GM19455 (cell line): ENCODE measurements at regions not wholly inside any gene's neighbourhood (a gene's known extent, or its start where the extent isn't known, plus 50 kb on each side); places are given as distances from the start of the nearest gene placed in this dataset.

Source experiments
- ATAC-seq: cut with Tn5 transposase; IDR thresholded peaks from one replicate; pipeline ENCODE4 v1.9.1; 2021; ENCODE audit not compliant: unreplicated experiment

DNA sequence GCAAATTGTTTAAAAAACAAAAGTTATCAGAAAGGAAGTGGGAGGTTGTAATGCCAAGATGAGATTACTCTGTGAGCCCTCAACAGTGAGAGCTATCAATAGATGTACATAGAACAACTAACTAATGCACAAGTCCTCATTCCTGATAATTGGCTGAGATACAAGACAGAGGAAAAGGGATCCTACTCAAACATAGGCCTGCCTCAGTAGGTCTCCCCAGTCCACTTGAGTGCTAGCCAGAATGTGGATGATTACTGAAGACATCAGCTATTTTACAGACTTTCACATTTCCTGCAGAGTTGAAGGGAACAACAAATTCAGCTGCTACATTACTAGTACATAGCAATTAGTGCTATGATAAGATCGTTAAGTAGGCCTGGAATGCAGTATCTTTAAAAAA is 981.9 kb downstream of the TUSC7 start:
- no peak for ATAC-seq

DNA sequence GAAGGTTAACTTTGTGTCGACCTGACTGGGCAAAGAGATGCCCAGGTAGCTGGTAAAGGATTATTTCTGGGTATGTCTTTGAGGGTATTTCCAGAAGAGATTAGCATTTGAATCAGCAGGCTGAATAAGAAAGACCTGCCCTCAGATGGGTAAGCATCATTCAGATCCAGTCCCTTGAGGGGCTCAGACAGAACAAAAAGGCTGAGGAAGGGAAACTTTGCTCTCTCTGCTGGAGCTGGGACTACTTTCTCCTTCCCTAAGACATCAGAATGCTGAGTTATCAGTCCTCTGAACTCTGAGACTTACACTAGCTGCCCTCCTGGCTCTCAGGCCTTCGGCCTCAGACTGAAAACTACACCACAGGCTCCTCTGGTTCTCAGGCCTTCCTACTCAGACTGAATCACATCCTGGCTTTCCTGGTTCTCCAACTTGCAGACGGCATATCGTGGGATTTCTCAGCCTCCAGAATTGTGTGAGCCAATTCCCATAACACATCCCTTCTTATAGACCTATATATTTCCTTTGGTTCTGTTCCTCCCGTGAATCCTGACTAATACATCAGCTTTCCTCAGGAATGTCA is 982.9 kb downstream of the TUSC7 start:
- no peak for ATAC-seq

DNA sequence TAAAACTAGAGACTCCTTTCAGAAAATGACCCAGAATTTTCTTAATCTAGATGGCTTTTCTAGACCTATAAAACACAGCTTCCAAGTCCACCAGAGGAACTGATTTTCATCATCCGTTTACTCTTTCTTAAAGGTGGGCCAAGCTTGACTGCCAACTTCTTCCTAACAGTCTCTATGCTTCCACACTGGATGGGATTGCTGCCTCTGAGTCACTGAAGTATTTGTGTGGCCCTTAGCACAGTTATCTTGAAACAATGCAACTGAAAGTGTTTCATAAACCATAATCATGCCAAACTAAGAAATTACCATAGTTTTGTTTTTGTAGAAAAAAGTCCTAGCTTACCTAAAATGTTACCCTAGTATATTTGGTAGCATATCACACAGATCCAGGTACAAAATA is 985.7 kb downstream of the TUSC7 start:
- no peak for ATAC-seq

DNA sequence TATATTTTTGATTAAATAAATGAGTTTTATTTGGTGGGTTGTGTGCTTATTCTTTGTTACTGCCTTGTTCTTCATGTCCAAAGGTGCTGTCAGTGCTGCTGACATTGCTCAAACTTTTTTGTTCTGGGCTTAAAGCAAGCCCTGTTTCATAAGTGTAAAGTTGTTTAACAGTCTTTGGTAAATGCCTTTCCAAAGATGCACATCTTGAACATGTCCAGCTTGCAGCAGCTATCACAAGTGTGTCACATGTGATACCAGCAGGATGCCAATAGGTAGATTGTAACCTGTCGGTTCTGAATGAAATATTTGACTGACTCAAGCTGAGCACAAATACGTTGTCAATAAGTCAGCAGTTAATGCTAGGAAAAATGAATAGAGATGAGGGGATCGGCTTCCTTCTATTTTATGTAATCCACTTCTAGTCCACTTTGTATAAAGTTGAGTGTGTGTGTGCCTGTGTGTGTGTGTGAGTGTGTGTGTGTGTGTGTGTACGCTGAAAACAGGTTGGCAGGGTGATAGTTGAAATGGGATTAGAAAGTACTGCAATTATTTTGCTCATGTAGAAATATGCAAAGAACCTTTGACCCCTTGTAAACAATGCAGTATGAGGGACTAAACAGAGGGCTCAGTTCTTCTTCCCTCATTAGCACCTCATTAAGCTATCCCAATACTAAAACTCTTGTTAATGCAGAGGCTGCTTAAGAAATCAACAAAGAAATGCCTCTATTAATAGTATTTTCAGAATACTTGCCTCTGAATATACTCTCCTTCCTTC is 986.5 kb downstream of the TUSC7 start:
- ATAC-seq, result no peak

DNA sequence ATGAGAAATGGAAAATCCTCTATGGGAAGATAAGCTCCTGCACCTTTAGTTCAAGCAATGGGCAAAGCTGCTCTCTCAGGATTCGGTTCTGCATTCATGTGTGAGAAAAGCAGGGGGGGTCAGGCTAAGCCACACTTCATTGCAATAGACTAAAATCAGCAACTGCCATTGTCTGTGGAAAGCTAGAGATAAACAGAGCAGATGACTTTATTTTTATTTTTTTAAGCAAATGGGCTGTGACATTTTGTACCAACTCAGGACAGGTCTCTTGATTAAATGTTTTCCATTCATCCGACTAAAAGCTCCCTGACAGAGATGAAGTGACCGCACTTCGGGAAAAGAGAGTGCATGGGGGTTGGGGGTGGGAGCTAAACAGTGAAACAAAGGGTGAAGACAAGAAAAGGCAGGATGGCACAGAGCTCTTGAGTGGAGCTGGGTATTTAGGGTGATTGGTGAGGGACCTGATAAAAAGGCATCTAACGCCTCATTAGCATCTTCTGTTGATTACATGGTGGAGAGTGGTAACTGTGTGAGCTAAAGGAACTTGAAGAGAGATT is 987.4 kb downstream of the TUSC7 start:
- no peak for ATAC-seq

DNA sequence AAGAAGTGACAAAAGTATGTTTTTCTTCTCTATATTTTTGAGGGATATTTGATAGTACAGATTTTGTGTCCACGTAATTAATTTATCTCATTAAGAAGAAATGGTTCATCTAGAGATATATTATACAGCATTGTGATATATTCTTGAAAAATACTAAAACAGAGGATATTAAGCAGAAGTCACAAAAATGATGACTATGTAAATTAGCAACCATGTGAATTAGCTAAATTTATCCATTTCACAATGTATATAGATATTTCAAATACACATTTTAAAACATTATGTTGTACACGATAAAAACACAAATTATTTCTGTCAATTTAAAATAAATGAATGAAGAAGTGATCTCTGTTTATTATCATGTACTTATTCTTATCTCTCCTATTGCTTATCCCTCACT is 989.5 kb downstream of the TUSC7 start:
- ATAC-seq, result no peak

DNA sequence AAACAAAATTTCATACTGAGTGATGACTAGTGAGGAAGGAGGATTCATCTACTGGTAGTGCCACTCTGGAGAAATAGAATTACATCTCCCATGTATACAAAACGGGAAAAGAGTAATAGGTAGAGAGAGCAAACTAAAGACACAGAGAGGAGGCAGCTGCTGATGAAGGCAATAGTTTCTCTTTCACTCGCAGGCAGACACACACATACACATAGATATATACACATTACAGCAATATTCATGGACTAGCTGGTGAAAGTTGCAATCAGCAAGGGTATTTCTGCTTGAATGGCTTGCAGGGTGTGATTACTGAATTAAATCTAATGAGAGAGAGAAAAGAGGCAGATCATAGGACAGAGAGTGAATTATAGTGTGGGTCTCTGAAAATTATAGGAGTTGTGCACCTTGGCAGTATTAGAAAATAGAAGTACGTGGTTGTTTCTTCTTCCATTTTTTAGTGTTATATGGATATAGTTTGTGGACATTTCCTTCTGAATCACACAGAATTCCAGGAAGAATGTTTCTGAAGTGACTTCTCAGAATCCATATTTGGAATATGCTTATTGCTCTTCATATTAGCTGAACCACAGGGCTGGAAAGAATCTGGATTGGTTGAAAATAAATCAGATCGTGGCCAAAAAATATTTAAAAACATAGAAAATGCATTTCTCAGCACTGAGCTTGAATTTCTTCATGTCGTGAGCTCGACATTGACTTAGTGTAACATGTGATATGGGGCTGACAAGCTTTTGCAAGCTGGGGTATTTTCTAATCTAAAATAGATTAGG is 991.2 kb downstream of the TUSC7 start:
- ATAC-seq, result no peak

DNA sequence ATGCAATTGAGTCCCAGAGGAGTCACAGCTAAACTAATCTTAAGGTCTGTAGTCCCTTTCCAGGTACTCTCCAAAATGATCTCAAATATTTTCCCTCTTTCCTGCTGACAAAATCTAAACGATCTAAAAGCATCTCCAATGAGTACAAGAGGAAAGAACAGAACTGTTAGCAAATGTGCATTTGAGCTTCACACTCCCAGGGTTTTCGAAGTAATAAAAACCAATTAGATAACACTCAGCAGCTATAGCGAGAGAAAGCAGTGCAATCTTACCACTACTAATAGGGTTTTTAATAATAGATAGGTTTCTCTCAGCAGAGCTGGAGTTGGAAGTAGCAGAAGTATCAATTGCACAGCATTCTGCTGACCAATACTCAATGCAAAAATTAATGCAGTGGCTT is 995.4 kb downstream of the TUSC7 start:
- no peak for ATAC-seq

DNA sequence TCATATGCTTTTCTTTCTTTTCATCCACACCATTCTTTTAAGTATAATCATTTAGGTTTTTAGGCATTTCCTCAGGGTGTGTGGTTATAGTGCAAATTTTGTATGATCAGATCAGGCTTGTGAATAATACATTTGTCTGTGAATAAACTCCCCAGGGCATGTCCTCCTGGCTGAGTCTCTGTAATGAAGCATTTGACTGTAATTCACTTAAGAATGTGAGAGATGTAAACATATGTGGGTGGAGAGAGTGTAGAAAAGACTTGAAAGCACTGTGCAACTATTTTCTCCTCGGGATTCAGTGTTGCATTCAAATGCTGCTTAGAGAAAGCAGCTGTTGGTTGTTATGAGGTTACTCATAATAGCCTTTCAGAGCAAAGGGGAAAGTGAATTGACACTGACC is 996.5 kb downstream of the TUSC7 start:
- ATAC-seq, result no peak

DNA sequence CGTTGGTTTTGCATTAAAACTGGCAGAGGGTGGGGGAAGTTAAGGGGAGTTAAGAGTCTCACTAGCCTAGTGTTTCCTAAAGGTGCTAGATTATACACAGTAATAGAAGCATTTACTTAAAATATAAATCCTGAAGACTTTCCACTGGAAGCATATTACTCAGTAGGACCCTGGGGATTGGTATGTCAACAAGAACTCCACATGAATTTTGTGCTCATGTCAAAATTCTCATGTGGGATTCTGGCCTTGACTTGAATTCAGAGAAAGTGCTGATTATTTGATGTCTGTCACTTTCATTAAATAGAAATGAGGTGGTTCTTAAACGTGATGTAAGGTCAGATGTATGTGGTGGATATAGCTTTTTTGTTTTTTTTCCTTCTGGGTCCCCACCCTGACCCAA is 997.2 kb downstream of the TUSC7 start:
- ATAC-seq, result no peak

DNA sequence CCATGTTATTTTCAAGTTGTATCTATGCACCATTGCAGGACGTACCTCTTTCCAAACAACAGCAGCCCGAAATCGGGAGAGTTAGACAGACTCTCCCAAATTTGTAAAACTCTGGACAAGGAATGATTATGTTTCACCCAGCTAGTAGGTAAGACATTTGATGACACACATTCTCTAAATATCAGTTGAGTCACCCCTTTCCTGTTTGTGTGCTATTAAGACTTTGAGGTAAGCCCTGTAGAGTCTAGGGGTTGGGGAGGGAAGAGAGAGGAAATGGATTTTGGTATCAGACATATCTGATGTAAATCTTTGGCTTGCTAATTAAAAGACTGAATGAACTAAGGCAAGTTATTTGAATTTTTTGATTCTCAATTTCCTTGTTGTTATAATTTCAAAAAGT is 999.0 kb downstream of the TUSC7 start:
- ATAC-seq, result no peak

DNA sequence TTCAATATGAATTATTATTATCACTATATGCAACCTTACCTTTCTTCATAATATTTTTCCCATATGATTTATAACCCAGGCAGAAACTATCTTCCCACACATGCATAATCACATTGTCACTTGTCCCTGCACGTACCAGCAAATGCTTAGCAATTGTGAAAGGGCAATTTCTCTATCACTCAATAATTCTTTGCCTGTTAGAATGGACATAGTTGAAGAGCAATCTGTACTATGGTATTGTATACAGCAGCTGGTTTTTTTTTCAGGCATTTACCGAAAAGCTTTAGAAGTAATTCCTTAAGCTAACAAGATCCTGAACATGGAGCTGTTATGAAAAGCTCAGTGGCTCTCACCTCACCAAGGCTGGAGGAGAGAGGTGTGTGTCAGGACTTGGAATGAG is 999.5 kb downstream of the TUSC7 start:
- no peak for ATAC-seq

DNA sequence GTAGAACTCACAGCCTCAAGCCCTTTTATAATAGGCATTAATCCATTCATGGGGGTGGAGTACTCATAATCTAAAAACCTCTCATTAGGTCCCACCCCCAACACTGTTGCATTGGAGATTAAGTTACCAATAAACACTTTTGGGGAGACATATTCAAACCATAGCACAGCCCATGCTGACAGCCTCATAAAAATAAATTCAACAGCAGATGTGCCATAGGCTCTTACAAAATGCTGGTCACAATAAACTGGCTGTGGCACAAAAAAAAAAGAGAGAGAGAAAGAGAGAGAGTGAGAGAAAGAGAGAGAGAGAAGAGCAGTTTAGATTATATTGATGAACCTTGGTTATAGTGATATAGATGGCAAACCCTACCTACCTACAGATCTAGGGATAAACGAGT is 1000.9 kb downstream of the TUSC7 start:
- no peak for ATAC-seq

DNA sequence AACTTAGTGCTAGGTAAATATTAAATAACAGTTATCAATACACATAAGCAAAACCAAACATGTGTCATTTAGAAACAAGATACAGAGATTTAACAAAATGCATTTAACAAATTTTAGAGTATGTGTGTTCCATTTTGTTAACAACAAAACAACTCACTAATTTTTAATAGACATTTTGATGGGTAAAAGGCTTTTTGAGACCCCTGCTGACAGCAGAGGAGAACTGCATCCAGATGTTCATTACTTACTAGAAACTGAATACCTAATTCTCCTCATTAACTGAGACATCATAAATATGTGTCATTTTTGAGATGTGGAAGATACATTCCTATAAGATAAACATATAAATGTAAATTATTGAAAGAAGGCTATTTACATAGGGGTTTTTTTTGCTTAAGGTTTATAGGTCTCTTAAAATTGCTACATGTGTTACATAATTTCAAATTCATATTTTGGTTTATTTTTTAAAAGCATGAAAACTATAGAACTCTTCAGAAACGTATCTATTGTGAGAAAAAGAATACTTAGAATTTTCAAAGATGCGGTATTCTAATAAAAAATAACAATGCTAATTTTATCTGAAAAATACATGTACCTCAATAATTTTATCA is 1009.8 kb downstream of the TUSC7 start:
- no peak for ATAC-seq

DNA sequence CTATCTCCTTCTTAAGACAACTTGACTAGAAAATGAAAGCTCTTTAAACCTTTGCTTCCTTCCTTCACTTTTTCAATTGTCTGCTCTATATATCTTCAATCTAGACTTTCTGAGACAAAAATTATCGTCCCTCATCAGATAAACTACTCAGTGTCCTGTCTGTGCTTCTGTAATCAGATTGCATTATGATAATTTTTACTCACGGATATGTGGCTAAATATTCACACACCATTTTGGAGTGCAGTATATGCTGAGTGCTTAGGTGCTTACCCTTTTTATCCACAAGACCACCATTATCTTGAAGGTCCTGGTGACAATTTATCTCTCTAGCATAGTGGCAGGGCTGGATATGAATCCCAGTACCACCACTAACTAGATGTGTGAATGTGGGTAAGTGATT is 1012.3 kb downstream of the TUSC7 start:
- ATAC-seq, result no peak

DNA sequence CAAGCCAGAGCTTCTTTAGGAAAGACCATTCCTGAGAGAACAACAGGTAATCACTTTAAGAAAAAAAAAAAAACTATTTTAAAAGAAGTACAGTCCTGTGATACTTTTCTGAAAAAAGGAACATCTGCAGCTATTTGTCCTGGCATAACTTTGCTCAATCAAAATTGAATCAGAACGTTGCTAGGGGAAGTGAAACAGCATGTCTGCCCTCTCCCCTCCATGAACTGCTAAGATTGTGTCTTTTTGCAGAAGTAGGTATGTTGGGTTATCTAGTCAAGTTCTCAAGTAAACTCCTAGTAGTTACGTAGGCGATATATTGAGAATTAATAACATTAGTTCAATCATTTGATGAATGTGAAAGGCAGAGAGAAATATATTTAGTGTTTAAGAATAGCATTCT is 1013.3 kb downstream of the TUSC7 start:
- ATAC-seq, result no peak

DNA sequence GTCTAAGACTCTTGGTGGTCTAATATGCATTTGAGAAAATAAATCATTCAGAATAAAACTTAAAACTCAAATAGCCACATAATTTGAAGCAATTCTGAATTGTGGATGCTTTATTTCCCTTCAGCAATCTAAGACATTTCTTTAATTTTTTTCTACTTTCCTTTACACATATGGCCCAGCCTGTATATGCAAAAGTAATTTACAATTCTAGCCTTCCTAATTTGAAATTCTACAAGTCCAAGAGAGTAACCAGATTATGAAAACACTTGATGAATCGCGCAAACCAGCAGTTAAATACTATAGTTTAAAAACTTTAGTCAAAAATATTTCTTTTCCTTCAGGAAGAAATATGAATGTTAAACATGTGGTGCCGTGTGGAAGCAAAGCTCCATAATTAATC is 1014.2 kb downstream of the TUSC7 start:
- no peak for ATAC-seq

DNA sequence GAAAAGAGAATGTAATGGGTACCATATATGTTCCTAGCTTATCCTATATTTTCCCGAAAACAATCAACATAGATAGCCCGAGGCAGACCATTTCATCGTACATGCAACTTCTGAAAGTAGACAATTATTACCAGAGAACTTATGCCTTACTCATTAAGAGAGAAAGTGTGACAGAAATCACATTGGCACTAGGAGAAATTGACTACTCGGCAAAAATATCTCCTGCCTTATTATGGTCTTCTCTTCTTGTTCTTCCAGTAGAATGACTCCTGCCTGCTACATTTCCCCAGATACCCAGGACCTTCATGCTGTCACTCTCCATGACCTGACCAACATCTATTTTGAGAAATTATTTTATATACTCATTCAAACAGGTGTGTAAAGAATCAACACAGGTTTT is 1015.7 kb downstream of the TUSC7 start:
- no peak for ATAC-seq

DNA sequence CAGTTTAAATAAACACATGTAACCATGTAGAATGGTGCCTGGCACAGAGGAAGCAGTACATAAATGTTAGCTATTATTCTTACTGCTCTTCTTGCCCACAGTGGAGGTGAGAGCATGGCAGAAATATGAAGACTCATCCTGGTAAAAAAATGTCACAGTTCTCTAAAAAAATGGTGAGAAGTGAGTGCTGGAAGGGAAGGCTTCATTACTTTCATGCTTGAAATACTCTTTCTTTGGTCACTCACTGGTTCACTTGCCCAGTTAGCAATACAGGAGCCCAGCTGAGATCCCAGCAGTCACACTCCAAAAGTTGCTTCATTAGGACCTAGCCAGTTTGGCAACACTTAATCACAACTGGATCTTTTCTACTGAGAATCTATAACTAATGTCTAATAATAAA is 1017.2 kb downstream of the TUSC7 start:
- ATAC-seq, result no peak

DNA sequence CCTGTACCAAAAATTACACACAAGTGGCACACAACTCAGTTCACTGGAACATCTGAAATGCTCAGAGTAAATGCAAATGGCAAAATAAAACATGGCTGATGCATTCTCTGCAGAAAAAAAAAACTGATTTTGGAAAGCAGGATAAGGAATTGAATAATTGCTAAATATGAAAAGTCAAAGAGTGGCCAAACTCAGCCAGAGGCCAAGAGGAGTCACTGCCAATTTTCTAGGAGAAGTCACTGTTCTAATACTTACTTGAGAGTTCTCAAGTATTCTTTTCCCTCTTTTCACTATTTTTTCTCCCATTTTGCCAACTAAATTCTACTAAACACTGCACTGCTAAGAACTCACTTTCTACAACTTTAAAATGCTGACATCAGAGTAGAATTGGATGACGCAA is 1018.6 kb downstream of the TUSC7 start:
- ATAC-seq, result no peak

DNA sequence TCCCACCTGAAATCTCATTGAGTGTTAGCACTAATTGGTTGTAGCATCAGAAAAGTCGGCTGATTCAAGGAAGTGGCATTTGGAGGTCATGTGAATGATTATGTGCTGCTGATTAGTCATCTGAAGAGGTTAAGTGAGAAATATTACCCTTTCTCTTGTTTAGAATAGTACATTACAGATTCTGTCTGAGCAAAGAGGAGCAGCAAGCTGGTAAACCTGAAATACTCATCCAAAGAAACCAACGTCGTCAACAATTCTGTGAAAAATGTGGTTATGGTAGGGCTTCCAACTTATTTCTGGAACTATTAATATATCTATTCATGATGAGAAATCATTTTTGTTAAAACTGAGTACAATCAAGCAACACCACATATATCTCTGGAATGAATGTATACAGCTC is 1024.9 kb downstream of the TUSC7 start:
- ATAC-seq, result no peak
